GM21367 (cell line): ENCODE measurements at regions not wholly inside any gene's neighbourhood (a gene's known extent, or its start where the extent isn't known, plus 50 kb on each side); places are given as distances from the start of the nearest gene placed in this dataset.
"Not testable (repeated sequence)": the region's sequence is repeated elsewhere in the genome, so short reads cannot be mapped to it uniquely, and the experiment has no call there.

Experiments
- ATAC-seq: cut with Tn5 transposase; IDR thresholded peaks from one replicate; pipeline ENCODE4 v1.9.1; 2021; ENCODE audit not compliant: unreplicated experiment

DNA sequence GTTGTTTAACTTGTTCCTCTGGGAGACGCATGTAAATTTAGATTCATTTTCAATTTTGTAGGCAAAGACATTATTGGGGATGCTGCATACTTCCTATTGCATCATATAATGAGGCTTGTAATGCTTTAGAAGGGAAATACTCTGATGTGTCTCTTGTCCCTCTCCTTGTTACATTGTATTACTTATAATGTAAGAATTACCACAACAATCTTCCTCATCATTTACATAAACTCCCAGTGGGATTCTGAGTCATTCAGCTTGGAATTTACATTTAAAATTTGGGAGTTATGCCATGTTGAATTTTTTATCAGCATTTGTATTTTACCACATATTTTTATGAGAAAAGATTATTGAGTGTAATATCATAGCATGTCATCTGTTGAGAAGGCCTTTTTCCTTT is 963.4 kb upstream of the NRXN1 start:
- no peak for ATAC-seq

- ATAC-seq: no peak
Observed at GRCh38 chr2:51994123-51994763, 962.3 kb upstream of the NRXN1 start.

DNA sequence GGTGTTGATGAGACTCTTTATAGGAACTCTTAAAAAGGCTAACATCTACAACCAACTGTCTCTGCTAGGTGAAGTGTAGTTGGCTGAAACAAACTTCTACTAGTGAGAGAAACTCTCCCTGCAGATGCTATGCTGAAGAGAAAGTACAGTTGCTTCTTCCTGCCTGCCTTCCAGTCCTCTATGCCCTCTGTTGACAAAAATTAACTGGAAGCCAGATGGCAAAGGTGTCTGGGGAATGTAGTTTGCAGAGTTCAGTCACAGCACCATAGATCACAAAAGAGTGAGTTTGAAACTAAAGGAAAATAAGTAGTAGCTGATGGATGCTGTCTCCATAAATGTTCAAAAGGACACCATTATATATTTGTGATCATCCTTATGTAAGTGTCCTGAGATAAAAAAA is 958.8 kb upstream of the NRXN1 start:
- ATAC-seq: no peak

GRCh38 chr2:51986101-51986500 is 954.2 kb upstream of the NRXN1 start:
- no peak for ATAC-seq

DNA sequence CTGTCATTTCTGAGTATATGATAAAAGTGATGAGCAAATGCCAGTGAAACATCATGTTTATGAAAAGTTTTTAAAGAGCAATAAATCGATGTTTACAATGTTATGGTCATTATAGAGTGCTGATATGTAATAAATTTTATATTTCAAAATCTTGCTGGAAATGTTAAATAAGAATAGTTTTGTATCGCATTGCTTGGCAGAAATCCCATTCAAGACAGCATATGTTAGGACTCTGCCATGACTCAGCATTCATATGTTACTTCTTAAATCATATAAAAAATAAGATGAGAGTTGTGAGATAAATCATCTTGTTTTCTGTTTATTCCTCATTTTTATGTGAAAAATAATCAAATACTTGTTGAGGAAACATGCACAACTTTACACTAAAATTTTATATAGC is 949.9 kb upstream of the NRXN1 start:
- ATAC-seq: no peak

DNA sequence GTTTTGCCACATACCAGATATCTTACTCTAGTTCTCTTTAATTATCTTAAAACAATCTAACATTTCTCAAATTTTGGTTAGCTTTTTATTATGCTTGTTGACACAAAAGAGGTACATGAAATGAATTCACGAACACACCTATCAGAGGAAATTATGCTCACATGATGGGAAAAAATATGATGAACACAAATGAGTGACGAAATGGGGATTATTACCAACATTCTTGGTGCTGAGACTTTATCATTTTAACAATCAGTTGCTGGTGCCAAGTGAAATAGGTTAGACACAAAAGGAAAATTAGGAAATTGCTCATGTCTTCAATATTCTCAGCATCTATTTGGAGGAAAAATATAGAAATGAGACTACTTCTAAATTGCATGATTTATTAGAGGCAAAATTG is 944.7 kb upstream of the NRXN1 start:
- ATAC-seq: no peak

GRCh38 chr2:51971136-51971535 is 939.2 kb upstream of the NRXN1 start:
- no peak for ATAC-seq

DNA sequence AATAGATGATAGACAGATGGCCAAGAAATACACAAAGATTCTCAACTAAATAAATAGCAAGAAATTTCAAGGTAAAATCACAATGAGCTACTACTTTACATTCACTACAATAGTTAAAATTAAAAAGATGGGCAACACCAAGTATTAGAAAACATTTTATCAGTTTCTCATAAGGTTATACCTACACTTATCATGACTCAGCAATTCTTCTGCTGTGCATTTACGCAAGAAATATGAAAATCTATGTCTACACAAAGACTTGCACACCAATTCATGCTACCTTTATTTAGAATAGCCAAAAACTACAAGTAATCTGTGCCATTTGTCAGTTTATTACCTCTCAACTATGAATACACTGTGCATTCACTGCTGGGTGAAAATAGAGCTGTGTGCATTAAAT is 937.4 kb upstream of the NRXN1 start:
- ATAC-seq: no peak

GRCh38 chr2:51960841-51961335 is 929.0 kb upstream of the NRXN1 start:
- no peak for ATAC-seq

- ATAC-seq: no peak
Observed at GRCh38 chr2:51960281-51960680, 928.3 kb upstream of the NRXN1 start.

DNA sequence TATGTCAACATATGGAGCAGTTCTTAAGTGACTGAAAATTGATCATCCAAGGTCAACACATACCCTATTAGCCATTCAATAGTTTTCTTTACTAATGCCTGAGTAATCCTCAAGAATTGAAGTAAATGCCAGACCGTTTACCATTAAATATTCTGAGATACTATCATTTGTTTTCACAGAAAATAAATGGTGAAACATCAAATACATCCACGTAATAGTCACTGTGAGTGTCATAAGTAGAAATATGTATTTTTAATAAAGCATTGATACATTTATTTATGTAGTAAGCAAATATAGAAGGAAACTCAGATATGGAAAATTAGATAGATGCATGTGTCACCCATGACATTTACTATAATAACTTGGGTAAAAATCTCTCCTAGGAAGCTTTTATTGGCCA is 927.8 kb upstream of the NRXN1 start:
- ATAC-seq: no peak

DNA sequence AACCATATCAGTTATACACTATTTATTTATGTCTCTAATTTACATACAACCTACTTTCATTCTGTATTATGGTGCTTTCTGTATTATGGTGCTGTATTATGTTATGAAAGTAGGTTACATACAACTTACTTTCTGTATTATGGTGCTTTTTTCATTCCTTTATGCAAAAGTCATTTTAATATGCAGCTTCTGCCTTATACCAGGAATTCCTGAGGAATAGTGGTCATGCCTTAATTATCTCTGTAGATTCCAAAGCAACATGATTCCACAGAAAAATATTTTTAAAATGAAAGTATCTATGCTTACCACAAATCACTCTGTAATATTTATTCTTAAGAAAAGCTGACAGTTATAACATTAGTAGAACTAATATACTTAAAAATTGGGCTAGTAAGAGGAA is 922.0 kb upstream of the NRXN1 start:
- ATAC-seq: no peak

DNA sequence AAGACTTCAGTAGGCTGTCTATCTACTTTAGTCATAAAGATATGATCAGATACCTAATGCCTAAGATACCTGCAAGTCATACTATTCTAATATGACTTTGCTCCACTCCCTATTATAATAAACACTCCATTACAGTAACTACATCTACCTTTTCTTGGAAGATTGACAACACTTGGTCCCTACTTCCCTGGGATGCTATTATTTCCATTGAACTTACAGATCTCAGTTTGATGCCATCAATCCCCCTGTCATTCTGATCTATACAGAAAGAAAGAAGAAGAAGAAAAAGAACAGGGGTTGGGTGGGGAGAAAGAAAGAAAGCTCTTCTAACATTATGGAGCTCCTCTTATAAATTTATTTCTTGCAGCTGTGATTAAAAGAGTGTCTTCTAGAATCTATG is 889.1 kb upstream of the NRXN1 start:
- no peak for ATAC-seq

- ATAC-seq: no peak
Observed at GRCh38 chr2:51920509-51920908, 888.6 kb upstream of the NRXN1 start.

GRCh38 chr2:51919395-51919794 is 887.5 kb upstream of the NRXN1 start:
- no peak for ATAC-seq

DNA sequence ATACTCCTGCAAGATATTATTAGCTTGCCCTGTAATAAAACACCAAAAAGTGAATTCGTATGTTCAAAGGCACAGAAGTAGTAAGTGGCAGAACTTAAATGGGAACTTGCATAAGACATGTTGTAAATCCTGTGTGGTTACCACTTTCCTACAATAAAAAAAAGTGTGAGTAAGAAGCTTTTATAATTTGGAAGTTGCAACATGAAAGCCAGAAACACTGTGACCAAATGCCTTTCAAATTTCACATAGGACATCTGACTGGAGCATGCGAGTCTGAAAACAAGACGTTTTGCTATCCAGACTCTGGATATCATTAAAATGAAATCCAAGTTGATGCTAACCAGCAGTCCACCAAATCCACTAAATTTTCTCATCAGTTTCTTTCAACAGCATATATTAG is 886.2 kb upstream of the NRXN1 start:
- ATAC-seq: no peak

DNA sequence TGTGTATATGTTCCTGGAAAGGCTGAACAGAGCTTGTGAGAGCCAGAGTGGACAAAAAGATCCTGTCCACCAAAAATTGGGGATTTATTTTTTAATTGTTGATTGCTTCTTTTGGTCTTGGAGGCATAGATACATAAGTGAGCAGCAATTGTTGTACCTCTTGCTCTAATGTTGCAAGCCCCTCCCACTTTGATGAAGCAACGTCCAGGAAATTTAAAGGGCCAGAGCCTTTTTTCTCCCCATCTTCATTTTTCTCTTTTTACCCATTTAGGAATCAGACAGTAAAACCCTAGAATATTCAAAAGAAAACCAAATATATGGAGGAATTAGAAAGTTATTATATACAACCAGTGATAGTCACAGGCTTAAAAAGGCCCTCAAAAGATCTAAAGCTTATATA is 871.8 kb upstream of the NRXN1 start:
- ATAC-seq: no peak

GRCh38 chr2:51899643-51900042 is 867.7 kb upstream of the NRXN1 start:
- no peak for ATAC-seq

DNA sequence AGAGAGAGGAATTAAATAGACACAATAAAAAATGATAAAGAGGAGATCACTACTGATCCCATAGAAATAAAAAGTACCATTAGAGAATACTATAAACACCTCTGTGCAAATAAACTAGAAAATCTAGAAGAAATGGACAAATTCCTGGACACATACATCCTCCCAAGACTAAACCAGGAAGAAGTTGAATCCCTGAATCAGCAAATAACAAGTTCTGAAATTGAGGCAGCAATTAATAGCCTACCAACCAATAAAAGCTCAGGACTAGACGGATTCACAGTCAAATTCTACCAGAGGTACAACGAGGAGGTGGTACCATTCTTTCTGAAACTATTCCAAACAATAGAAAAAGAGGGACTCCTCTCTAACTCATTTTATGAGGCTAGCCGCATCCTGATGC is 862.7 kb upstream of the NRXN1 start:
- ATAC-seq: not testable (repeated sequence)

GRCh38 chr2:51888120-51888519 is 856.2 kb upstream of the NRXN1 start:
- ATAC-seq: no peak

DNA sequence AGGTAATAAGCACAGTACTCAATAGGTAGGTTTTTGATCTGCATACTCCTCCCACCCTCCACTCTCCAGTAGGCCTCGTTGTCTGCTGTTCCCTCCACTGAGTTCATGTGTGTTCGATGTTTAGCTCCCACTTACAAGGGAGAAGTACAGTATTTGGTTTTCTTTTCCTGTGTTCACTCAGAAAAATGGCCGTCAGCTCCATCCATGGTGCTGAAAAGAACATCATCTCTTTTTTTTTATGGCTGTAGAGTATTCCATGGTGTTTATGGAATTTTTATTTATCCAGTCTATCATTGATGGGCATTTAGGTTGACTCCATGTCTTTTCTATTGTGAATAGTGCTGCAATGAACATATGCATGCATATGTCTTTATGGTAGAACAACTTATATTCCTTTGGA is 849.7 kb upstream of the NRXN1 start:
- no peak for ATAC-seq

DNA sequence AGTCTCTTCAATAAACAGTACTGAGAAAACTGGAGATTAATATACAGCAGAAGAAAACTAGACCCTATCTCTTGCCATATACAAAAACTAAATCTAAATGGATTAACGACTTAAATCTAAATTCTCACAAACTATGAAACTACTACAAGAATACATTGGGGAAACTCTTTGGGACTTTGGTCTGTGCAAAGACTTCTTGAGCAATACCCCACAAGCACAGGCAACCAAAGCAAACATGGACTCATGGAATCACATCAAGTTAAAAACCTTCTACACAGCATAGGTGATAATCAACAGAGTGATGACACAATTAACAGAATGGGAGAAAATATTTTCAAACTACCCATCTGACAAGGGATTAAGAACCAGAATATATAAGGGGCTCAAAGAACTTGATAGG is 848.2 kb upstream of the NRXN1 start:
- ATAC-seq: no peak

DNA sequence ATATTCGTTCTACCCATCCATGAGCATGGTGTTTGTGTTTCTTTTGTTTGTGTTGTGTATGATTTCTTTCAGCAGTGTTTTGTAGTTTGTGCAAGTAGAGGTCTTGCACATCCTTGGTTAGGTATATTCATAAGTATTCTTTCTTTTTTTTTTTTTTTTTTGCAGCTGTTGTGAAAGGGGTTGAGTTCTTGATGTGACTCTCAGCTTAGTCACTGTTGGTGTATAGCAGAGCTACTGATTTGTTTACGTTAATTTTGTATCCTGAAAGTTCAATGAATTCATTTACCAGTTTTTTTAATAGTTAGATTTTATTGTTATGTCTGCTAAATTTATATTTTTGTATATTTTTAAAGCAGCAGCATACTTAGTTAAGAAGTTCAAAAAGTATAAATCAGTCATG is 834.4 kb upstream of the NRXN1 start:
- no peak for ATAC-seq
